T-helper 2 cell treated with Interferon-gamma antibody and Interleukin-4, amounts not matched to agents 5 μg/mL and 100 μg/mL, for 36 hours (primary cell): ENCODE measurements at regions not wholly inside any gene's neighbourhood (a gene's known extent, or its start where the extent isn't known, plus 50 kb on each side); places are given as distances from the start of the nearest gene placed in this dataset.

Experiments used
- DNase-seq: peaks from one replicate; pipeline ENCODE4 v3.0.0; 2021; ENCODE audit warnings: low spot score
- H3K27ac Mint-ChIP-seq: one replicate; pipeline ENCODE4 v1.8.0; 2021; ENCODE audit warnings: mild to moderate bottlenecking, mixed read lengths
- H3K27me3 Mint-ChIP-seq: one replicate; pipeline ENCODE4 v1.8.0; 2021; ENCODE audit warnings: low read depth, mixed read lengths
- H3K36me3 Mint-ChIP-seq: one replicate; pipeline ENCODE4 v1.8.0; 2021; ENCODE audit warnings: low read depth, mixed read lengths
- H3K4me1 Mint-ChIP-seq: one replicate; pipeline ENCODE4 v1.8.0; 2021; ENCODE audit warnings: low read depth, mixed read lengths
- H3K4me3 Mint-ChIP-seq: one replicate; pipeline ENCODE4 v1.8.0; 2022; ENCODE audit warnings: mild to moderate bottlenecking, moderate library complexity, mixed read lengths
- H3K9me3 Mint-ChIP-seq: one replicate; pipeline ENCODE4 v1.8.0; 2021; ENCODE audit warnings: mixed read lengths

DNA sequence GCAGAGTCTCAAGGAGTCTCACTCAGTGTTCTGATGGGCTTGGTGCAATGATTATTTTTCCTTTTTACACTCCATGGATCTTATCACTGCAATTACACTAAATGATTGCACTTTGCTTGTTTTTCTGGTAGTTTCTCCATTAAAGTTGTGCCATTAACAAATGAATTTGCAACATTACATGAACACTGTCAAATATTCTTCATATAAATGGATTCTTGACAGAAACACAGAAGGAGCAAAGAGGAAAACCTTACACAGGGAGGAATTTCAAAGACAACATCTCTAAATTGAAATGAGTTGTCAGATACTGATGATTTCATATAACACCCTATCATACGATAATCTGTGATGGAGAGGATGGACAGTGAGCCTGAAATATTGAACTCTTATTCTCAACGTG lies 65.4 kb upstream of the CHST9 start:
- Mint-ChIP-seq H3K4me3 (no peak overlapping the region), H3K36me3 (no peaks in the 10 kb centered on the region), H3K4me1 (no peaks in the 10 kb centered on the region), H3K27ac (no peak overlapping the region), H3K9me3 (peaks cover 18% of the 10 kb centered on the region), H3K27me3 (no peaks in the 10 kb centered on the region)
- DNase-seq = no peak

DNA sequence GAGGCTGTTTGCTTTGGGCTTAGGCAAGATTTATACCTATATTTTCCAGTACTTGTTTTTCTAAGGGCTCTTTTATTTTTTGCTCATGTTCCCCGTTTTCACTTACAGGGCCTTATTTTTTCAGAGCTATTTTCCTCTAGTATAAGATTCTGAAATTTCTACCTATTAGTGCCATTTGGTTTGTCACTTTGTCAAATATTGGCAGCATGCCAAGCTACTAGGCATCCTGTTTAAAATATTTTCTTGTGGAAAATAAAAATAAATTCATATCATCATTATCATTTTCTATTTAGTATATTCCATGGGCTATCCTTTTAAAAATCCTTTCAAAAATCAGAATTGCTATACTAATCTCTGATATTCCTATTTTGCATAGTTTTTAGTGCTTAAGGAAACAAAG lies 64.8 kb upstream of the CHST9 start:
- Mint-ChIP-seq H3K4me3 (no peak overlapping the region), H3K4me1 (no peaks in the 10 kb centered on the region), H3K9me3 (peaks cover 18% of the 10 kb centered on the region), H3K27me3 (no peaks in the 10 kb centered on the region), H3K27ac (no peak overlapping the region), H3K36me3 (no peaks in the 10 kb centered on the region)
- no peak for DNase-seq

DNA sequence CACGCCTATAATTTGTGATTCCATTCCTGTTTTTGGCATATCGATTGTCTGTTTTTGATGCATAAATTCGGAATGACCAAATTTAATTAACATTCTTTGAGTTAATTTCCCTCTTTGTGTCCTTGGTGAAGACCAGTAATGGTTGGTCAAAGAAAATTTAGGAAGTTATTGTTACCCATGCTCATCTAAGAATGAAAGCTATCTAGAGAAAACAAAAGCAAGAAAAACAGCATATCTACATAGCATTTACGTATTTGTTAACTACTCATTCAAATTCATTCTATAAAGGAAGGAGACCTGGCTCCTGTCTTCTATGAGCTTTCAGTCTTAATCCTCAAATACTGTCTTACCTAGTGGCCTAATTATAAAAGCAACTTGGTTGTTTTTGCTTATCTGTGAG lies 59.2 kb upstream of the CHST9 start:
- Mint-ChIP-seq H3K4me1 (no peaks in the 10 kb centered on the region), H3K9me3 (peaks cover 9% of the 10 kb centered on the region), H3K27ac (no peak overlapping the region), H3K4me3 (no peak overlapping the region), H3K27me3 (no peaks in the 10 kb centered on the region), H3K36me3 (no peaks in the 10 kb centered on the region)
- DNase-seq = no peak

DNA sequence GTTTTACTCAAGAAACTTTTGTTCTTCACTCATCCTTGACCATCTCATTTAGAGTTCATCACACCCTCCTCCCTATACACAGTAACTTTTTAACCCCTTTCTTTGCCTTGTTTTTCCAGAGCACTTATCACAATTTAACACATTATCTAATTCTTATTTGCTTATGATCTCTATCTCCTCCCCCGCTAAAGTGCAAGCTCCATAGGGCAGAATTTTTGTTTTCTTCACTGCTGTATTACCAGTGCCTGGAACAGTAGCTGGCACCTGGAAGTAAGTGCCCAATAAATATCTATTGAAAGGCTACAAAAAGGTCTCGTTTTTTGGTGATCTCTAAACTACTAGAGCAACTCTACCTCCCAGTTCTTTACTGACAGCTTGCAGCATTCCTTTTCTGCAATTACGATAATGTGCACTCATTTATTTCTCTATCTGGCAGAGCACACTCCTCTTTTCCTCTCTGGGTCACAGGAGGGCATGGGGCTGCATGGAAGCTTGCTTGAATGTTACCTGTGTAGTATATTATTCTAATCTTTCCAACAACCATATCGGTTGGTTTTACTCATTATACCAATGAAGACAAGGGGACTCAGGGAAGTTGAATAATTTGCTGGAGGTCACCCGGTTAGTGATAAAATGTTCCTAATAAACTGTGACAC lies 57.4 kb upstream of the CHST9 start:
- no peaks in the 10 kb centered on the region for H3K4me1 Mint-ChIP-seq
- no peak for DNase-seq
- no peaks in the 10 kb centered on the region for H3K27me3 Mint-ChIP-seq
- H3K36me3 Mint-ChIP-seq = no peaks in the 10 kb centered on the region
- H3K27ac Mint-ChIP-seq = no peak overlapping the region
- H3K4me3 Mint-ChIP-seq = no peak overlapping the region
- peaks cover 15% of the 10 kb centered on the region for H3K9me3 Mint-ChIP-seq

DNA sequence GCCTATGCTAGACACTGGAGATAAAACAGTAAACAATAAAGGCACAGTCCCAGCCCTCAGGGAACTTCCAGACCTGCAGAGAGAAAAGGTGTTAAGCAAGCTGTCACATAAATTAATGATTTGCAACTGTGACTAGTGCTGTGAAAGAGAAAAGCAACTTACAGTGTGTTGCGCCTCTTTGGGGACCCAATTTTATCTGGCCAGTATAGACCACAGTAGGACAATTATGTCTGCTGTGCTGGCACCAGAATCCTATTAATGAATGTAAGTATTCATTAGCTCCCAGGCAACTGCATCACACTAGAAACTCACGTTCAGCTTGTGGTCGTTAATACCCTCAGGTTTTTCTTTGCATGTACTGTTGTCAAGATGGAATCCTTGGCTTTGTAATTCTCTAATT lies 55.3 kb upstream of the CHST9 start:
- no peak overlapping the region for H3K4me3 Mint-ChIP-seq
- H3K4me1 Mint-ChIP-seq = no peaks in the 10 kb centered on the region
- H3K9me3 Mint-ChIP-seq = peaks cover 15% of the 10 kb centered on the region
- H3K36me3 Mint-ChIP-seq = no peaks in the 10 kb centered on the region
- no peak overlapping the region for H3K27ac Mint-ChIP-seq
- H3K27me3 Mint-ChIP-seq = no peaks in the 10 kb centered on the region
- no peak for DNase-seq

DNA sequence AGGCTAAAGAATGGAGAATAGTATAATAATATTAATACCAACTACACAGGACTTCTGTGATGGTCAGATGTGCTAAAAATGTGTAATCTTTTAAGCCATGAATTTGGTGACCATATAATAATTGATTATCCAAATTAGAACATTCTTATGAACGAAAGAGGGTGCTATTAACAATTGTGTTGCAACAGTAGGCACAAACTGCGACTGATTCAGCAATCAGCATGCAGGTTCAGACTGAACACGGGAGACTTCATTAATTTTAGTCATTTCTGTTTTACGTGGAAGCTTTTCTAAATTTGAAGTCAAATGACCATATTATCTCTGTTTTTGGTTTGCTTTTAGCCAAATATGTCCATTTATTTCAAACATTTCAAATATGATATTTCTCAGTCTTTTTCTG lies 54.6 kb upstream of the CHST9 start:
- H3K27ac Mint-ChIP-seq = no peak overlapping the region
- H3K27me3 Mint-ChIP-seq = no peaks in the 10 kb centered on the region
- no peak for DNase-seq
- H3K4me1 Mint-ChIP-seq = no peaks in the 10 kb centered on the region
- H3K9me3 Mint-ChIP-seq = peaks cover 15% of the 10 kb centered on the region
- no peak overlapping the region for H3K4me3 Mint-ChIP-seq
- H3K36me3 Mint-ChIP-seq = no peaks in the 10 kb centered on the region

DNA sequence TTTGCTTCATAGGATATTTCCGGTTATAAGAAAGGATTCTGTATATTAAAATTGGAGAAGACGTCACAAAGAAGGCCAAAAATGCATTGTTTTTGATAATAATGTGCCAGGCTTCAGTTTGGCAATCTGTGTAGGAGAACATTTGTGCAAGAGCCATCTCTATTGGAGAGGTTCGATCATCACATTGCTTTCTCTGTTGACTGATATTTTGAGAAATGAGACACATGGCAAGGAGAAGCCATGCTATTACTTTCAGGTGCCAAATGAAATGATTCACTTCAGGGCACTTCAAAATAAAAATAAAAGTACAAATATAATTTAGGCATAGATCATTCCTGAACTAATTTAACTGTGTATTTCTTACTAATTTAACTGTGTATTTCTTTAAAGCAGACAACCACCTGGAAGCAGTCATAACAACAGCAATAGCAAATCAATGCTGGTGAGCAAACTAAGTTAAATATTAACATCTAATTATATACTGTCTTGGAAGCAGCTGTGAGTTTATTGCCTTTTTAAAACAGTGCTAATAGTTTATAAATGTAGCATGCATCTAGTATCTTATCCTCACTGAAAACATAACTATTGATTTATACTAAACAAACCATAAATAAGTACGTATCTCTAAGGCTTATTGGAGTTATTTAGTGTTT lies 50.2 kb upstream of the CHST9 start:
- Mint-ChIP-seq H3K36me3 (no peaks in the 10 kb centered on the region), H3K27me3 (no peaks in the 10 kb centered on the region), H3K4me1 (no peaks in the 10 kb centered on the region), H3K9me3 (peaks cover 20% of the 10 kb centered on the region), H3K4me3 (no peak overlapping the region), H3K27ac (no peak overlapping the region)
- no peak for DNase-seq
